ENCODE measurements at regions not wholly inside any gene's neighbourhood (a gene's known extent, or its start where the extent isn't known, plus 50 kb on each side); places are given as distances from the start of the nearest gene placed in this dataset.
"Not testable (repeated sequence)": the region's sequence is repeated elsewhere in the genome, so short reads cannot be mapped to it uniquely, and the experiment has no call there.

GRCh38 chr14:70269582-70269981, 80.8 kb upstream of the SLC8A3 start:
- no peak for DNase-seq (ENCODE audit: low read depth)

- DNase-seq (ENCODE audit: low read depth), result no peak
These were observed 80.0 kb upstream of the SLC8A3 start for GRCh38 chr14:70268760-70269159.

GRCh38 chr14:70266157-70266556, 77.4 kb upstream of the SLC8A3 start:
- no peak for DNase-seq (ENCODE audit: low read depth)

GRCh38 chr14:70265422-70265821, 76.7 kb upstream of the SLC8A3 start:
- no peak for DNase-seq (ENCODE audit: low read depth)

GRCh38 chr14:70259420-70259819, 70.7 kb upstream of the SLC8A3 start:
- DNase-seq (ENCODE audit: low read depth), result no peak

GRCh38 chr14:70257526-70257925, 68.8 kb upstream of the SLC8A3 start:
- no peak for DNase-seq (ENCODE audit: low read depth)

- no peak for DNase-seq (ENCODE audit: low read depth)
These were observed 67.8 kb upstream of the SLC8A3 start for GRCh38 chr14:70256601-70257000.

- DNase-seq (ENCODE audit: low read depth), result peak; percentile 5
These were observed 66.6 kb upstream of the SLC8A3 start for GRCh38 chr14:70255071-70256057.

- DNase-seq (ENCODE audit: low read depth), result peak; percentile 18
These were observed 65.8 kb upstream of the SLC8A3 start for GRCh38 chr14:70254476-70254961.

GRCh38 chr14:70253547-70253946, 64.8 kb upstream of the SLC8A3 start:
- DNase-seq (ENCODE audit: low read depth), result not testable (repeated sequence)

- DNase-seq (ENCODE audit: low read depth), result no peak
These were observed 56.3 kb upstream of the SLC8A3 start for GRCh38 chr14:70245026-70245425.

- no peak for DNase-seq (ENCODE audit: low read depth)
These were observed 51.1 kb upstream of the SLC8A3 start for GRCh38 chr14:70239802-70240201.

GRCh38 chr14:70238635-70239034, 49.9 kb upstream of the SLC8A3 start:
- not testable (repeated sequence) for DNase-seq (ENCODE audit: low read depth)

Data from amniotic epithelial cell (primary cell).